GM19328 (cell line): ENCODE measurements at regions not wholly inside any gene's neighbourhood (a gene's known extent, or its start where the extent isn't known, plus 50 kb on each side); places are given as distances from the start of the nearest gene placed in this dataset.
"Not testable (repeated sequence)": the region's sequence is repeated elsewhere in the genome, so short reads cannot be mapped to it uniquely, and the experiment has no call there.

ENCODE experiments used
- ATAC-seq: cut with Tn5 transposase; IDR thresholded peaks from one replicate; pipeline ENCODE4 v1.9.1; 2021; ENCODE audit warnings: mild to moderate bottlenecking, moderate library complexity; ENCODE audit not compliant: unreplicated experiment

DNA sequence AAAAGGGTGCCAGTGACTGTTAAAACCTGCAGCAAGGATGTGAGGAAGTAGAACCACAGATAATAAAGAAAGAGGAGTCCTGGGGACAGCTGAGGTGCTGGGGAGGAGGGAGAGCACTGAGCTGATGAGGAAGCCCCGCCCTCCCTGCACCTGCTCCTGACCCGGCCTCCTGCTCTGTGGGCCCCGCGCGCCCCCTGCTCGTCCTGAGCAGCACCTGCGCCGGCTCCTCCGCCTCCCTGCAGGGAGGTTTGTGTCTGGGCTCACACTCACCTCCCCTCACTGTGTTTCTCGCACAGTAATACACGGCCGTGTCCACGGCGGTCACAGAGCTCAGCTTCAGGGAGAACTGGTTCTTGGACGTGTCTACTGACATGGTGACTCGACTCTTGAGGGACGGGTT, 797.6 kb downstream of the TMEM121 start:
- ATAC-seq = not testable (repeated sequence)

DNA sequence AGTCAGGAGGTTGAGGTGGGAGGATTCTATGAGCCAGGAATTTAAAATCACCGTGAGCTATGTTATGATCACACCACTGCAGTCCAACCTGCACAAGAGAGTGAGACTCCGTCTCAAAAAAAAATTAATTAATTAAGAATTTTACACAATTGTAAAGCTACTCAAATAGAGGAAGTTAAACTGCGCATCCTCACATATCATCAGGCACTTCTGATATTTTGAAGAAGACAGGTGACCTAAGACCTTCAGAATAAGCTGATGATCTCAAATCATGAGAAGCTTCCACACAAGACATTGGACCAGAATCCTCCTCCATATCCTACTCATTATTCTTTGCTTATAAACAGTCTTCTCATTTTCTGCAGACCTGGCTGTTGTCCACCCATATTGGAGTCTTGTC, 800.9 kb downstream of the TMEM121 start:
- ATAC-seq = no peak

DNA sequence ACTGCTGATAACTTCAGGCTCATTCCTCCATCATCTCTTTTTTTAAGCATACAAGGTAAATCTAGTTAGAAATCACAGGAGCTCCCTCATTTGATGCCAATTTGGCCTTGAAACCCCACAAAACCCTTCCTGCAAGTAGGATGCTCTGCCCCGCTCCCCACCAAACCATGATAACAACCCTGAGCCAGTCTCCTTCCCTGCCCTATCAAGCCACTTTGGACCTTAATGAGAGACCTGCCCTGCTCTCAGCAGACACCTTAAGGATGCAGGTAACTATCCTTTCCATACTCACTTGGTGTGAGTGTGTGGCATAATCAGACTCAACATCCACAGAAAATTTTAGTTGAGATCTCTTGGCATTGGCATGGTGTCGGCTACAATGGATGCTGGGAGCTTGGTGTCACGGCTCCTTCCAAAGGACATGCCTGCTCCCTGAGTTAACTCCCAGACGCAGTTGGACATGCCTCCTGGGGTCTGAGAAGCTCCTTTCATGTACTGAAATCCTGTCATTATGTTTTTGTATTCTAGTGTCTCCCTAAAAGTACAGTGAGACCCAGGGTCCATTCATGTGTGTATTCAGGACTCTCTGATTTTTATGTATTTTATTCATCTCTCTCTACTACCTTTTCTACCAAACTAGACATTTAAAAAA, 801.4 kb downstream of the TMEM121 start:
- not testable (repeated sequence) for ATAC-seq

DNA sequence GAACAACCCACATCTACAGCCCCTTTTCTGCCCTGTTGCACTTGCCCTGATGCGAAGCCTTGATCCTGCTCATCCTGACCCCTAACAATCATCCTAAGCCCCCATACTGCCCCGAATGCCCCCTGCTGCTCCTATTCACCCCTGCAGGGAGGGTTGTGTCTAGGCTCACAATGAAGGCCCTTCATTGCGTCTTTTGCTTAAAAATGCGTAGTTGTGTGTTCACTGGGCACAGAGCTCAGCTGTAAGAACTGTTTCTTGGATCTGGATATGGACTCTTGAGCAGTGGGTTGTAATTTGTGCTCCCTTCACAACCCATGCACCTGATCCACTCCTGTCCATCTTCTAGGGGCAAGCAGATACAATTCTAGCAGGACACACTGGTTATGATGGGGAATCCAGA, 802.9 kb downstream of the TMEM121 start:
- not testable (repeated sequence) for ATAC-seq

DNA sequence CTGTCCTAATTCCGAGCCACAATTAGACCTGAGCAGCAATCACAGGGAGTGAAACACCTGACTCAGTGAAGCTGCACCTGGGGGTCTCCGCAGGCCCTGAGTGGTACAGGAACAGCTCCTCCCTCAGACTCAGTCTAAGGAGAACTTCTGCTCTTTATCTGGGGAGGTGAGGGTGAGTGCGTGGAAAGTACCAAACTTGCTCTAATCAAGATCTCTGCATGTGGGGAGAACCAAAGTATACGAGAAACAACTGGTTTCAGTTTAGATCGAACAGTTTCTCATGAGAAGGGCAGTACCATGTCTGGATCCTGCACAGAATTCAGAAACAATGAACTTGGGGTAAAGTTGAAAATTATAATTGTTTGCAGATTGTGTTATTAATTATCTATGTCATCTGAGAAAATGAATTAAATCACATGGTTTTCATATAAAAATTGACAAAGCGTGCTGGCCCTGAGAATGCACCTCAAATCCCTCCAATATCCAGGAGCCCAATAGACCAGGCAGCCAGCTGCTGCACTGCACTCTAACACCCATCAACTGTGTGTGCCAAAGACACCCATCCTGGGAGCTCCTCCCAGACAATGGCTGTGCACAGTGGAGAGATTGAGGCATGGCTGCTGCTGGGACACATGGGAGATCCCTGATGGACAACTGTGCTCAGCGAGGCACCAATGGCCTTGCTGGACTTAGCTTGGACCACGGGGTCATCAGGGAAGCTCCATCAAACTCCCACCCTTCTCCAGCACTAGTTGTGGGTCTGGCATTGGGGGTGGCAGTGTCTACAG, 803.8 kb downstream of the TMEM121 start:
- not testable (repeated sequence) for ATAC-seq

DNA sequence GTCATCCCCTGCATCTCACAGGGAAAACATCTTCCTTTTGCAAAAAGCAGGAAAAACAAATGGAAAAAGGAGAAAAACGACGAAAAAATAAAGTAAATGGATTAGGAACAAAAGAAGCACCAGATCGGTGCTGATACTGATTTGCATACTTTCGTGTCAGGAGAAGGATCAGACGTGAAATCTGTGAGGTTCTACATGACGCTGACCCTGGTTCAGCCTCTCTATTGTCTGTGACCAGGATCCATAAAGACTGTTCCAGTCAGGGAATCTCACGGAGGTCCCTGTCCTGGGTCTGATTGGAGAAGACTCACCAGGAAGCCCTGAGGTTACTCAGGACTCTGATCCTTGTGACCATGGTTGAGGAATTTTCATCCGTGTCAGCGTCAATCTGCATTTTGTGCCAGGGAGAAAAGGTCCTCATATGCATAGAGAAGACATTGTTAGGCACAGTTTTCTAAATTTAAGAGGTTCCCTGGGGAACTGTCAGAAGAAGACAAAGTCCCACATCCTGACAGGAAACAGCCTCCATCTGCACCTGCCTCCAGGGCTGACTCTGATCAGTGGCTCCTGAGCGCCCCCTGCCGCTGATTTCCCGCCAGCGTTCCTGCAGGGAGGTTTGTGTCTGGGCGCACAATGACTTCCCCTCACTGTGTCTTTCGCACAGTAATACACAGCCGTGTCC, 808.2 kb downstream of the TMEM121 start:
- ATAC-seq = not testable (repeated sequence)

DNA sequence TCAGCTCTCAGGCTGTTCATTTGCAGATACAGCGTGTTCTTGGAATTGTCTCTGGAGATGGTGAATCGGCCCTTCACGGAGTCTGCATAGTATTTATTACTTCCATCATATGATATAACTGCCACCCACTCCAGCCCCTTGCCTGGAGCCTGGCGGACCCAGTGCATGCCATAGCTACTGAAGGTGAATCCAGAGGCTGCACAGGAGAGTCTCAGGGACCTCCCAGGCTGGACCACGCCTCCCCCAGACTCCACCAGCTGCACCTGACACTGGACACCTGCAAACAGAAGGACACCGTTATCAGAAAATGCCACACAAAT, 808.7 kb downstream of the TMEM121 start:
- not testable (repeated sequence) for ATAC-seq

DNA sequence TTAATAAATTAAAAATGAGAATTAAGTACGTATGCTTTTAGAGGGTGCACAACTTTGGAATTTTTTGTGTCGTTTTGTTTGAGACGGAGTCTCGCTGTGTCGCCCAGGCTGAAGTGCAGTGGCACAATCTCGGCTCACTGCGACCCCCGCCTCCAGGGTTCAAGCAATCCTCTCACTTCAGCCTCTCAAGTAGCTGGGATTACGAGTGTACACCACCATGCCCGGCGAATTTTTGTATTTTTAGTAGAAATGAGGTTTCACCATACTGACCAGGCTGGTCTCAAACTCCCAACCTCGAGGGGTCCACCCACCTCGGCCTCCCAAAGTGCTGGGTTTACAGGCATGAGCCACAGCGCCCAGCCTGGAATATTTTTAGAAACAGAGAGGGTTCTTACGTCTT, 812.4 kb downstream of the TMEM121 start:
- not testable (repeated sequence) for ATAC-seq

DNA sequence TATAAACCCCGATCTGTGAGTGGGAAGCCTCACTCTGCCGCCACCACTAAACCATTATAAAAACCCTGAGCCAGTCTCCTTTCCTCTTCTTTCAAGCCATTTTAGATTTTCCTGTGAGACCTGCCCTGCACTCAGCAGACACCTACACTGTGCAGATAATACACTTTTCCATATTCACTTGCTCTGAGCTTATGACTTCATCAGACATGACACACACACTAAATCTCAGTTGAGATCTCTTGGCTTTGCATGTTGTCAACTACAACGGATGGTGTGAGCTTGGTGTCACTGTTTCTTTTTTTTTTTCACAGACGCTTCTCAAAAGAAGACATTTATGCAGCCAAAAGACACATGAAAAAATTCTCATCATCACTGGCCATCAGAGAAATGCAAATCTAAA, 814.3 kb downstream of the TMEM121 start:
- ATAC-seq = not testable (repeated sequence)

DNA sequence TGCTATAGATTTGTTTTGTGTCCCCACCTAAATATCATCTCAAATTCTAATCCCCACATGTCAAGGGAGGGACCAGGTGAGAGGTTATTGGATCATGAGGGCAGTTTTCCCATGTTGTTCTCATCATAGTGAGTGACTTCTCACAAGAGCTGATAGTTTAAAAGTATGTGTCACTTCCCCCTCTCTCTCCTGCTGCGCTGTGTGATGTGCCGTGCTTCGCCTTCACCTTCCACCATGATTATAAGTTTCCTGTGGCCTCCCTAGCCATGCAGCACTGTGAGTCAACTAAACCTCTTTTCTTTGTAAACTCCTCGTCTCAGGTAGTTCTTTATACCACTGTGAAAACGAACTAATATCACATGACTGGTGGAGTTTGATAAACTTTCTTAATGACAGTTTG, 814.8 kb downstream of the TMEM121 start:
- ATAC-seq = not testable (repeated sequence)

DNA sequence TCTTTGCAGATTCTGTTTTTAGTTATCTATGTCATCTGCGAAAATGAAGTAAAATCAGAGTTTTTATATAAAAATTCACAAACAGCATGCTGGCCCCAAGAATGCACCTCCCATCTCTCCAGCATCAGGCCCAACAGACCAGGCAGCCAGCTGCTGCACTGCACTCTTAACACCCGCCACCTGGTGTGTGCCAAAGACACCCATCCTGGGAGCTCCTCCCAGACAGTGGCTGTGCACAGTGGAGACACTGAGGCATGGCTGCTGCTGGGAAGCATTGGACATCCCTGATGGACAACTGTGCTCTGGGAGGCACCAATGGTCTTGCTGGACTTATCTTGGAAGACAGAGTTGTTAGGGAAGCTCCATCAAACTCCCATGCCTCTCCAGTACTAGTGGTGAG, 817.2 kb downstream of the TMEM121 start:
- ATAC-seq = no peak

DNA sequence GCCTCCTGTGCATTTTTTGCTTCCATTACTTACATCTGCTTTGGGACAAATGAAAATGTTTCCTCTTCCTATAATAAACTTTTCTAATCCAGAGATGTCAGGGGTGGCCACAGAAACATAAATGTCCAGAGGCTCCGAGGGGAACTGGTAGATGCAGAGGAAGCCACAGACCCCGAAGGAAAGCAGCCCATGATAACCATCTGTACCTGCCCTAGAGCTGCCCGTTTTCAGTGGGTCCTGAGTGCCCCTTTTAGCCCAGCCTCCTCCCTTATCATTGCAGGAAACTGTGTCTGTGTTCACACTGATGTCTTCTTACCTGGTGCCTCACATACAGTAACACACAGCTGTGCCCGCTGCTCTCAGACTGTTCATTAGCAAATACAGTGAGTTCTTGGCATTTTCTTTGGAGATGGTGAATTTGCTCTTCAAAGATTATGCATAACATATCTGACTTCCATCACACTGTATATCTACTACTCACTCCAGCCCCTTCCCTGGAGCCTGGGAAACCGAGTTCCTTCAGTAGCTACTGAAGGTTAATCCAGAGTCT, 817.8 kb downstream of the TMEM121 start:
- ATAC-seq = not testable (repeated sequence)

DNA sequence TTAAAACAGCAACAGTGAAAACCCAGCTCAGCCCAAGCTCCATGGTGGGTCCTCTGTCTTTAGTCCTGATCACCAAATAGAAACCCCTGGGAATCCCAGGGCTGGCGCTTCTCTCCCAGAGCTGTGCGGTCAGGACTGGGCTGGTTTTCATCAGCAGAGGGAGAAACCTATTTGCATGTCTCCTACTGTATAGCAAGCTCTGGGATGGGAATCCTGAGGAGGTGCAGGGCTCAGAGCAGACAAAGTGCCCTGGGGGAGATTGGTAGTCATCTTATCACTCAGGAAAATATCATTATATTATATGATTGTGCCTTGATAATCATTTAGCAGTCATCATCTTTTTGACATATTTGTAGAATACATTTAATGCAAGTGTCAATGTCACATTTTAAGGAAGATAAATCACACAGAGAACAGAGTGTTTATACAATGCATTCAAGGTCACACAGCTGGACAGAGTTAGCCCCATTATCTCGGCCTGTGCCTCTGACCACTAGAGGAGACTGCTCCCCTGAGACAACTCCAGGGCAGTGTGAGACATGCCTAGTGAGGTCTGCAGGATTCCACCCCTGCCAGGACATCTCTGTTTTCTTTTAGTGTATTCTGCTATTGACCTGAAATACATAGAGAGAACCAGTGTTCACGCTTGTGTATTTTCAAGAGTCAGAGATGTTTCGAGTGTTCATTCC, 818.6 kb downstream of the TMEM121 start:
- not testable (repeated sequence) for ATAC-seq

DNA sequence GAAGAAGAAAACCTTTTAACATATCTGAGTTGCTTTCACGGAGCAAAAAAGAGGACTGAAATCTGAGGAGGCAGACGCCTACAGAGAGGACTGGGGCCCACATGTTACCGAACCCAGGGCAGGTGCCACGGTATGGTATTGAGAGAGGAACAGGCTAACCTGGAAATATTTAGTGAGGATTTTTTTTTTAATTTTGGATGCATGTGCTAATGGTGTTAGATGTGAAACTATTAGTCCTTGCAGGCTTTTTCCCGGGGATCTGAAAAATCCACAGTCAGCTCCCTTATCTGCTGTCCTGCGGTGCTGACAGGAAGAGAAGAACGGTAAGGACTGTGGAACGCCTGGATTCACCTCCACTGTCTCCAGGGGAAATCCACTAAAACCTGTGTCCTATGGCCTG, 819.7 kb downstream of the TMEM121 start:
- no peak for ATAC-seq

DNA sequence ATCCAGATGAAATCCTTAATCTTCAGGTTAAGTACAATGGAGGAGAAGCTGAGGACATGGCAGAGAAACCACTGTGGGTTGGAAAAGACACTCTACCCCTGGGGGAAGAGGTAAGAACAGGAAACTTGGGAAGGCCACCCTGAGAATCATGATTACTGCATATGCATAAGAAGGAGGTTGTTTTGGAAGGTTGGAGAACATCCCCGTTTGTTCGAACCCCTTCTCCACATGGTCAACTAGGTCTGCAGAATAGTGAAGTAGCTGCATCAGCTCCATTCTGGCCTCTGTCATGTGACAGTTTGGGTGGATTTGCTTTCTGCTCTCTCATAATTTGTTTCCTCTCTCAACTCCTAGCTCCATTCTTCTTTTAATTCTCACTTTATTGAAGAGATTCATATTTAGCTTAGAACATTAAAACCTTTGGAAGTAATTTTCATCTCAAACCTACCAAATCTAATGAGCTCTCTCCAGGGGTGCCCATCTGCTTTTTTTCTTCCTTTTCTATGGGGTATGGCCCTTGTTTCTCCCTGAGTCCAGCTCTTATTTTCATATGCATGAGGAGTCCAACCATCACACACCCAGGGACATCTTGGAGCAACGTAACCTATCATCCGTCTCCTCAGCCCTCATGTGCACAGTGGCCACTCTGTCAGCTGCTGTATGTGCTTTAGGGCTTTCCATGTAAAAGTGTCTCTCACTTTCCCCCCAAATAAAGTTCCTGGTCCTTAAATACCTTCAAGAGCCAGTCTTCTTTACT, 820.3 kb downstream of the TMEM121 start:
- ATAC-seq = no peak

DNA sequence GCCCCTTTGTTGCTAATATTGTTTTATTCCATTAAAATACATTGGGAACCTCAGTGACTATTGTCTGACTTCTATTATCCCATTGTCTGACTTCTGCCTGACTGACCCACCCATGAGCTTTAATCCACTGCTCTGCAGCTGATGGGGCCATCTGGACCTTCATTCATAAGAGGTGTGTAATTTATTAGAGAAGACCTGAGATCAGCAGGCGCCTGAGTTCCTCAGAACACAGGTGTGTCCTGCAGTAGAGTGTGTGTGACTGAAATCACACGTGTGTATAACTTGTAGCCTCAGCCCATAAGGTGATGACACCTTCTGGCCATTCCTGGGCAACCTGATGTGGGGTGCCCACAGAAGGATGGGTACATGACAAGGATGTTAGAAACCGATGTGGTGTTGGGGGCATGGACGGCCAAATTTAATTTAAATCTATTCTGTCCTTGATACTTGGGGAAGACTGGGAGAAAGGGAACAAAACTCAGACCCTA, 821.0 kb downstream of the TMEM121 start:
- no peak for ATAC-seq

DNA sequence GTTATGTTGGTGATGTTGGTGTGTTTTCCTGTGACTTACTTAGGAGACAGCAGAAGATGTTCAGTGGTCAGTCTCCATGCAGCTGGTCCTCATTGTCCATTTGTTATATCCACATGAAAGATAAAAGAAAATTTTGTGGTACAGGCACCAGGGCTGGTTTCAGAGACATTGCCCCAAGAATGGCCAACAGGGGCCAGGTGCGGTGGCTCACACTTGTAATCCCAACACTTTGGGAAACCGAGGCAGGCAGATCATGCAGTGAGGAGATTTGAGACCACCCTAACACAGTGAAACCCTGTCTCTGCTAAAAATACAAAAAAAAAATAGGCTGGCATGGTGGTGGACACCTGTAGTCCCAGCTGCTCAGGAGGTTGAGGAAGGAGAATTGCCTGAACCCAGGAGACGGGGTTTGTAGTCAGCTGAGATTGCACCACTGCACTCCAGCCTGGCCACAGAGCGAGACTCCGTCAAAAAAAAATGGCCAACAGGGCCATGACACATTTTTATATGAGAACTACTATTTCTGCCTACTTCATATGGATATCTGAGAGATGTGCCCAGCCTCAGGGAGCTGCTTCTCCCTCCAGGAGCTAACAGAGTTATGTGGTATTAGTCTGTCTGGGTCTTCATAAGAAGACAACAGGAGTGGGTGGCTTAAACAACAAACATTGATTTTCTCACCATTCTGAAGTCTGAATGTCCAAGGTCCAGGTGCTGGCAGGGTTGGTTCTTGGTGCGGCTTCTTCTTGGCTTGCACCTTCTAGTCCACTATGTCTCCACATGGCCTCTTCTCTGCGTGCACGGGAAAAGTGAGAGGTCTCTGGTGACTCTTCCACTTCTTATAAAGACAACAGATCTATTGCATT, 821.7 kb downstream of the TMEM121 start:
- ATAC-seq = no peak

DNA sequence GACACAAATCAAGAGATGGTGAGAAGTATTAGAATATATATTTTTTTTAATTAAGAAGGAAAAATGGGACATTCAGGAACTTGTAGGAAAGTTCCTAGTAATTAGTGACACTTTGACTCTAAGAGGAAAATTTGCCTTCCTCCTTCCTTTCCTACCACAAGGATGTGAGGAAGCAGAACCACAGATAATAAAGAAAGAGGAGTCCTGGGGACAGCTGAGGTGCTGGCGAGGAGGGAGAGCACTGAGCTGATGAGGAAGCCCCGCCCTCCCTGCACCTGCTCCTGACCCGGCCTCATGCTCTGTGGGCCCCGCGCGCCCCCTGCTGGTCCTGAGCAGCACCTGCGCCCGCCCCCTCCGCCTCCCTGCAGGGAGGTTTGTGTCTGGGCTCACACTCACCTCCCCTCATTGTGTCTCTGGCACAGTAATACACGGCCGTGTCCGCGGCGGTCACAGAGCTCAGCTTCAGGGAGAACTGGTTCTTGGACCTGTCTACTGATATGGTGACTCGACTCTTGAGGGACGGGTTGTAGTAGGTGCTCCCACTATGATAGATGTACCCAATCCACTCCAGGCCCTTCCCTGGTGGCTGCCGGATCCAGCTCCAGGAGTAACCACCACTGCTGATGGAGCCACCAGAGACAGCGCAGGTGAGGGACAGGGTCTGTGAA, 822.6 kb downstream of the TMEM121 start:
- ATAC-seq = not testable (repeated sequence)
